DOHH2 (cell line): ENCODE measurements at regions not wholly inside any gene's neighbourhood (a gene's known extent, or its start where the extent isn't known, plus 50 kb on each side); places are given as distances from the start of the nearest gene placed in this dataset.
A peak's percentile ranks its signal among the peaks of the same experiment; 100 is the strongest.

Source experiments
- H3F3A ChIP-seq: fragments of 200-600 bp; sonication (generic), shearing (Covaris generic); 2 replicates; pipeline ENCODE4 v1.6.0; 2016; ENCODE audit warnings: antibody characterized with exemption, mild to moderate bottlenecking; ENCODE audit not compliant: control insufficient read depth, insufficient read depth
- H3K27ac ChIP-seq: fragments of 200-600 bp; sonication (generic); 2 replicates; pipeline ENCODE4 v1.5.1; 2014; ENCODE audit warnings: low read depth, mild to moderate bottlenecking, low read length, moderate library complexity
- H3K27me3 ChIP-seq: fragments of 200-600 bp; sonication (generic); 2 replicates; pipeline ENCODE4 v1.6.1; 2014; ENCODE audit warnings: mild to moderate bottlenecking, low read length, mixed read lengths; ENCODE audit not compliant: control insufficient read depth
- H3K36me3 ChIP-seq: fragments of 200-600 bp; sonication (generic); 2 replicates; pipeline ENCODE4 v1.6.1; 2014; ENCODE audit warnings: mild to moderate bottlenecking, low read length, moderate library complexity, mixed read lengths; ENCODE audit not compliant: control insufficient read depth
- H3K4me1 ChIP-seq: fragments of 200-600 bp; sonication (generic); 2 replicates; pipeline ENCODE4 v1.6.1; 2014; ENCODE audit warnings: mild to moderate bottlenecking, low read length, mixed read lengths; ENCODE audit not compliant: control insufficient read depth
- H3K4me2 ChIP-seq: fragments of 200-600 bp; sonication (generic); 2 replicates; pipeline ENCODE4 v1.6.0; 2014; ENCODE audit warnings: mild to moderate bottlenecking, low read length, moderate library complexity
- H3K4me3 ChIP-seq: fragments of 200-600 bp; sonication (generic); 2 replicates; pipeline ENCODE4 v1.5.1; 2014; ENCODE audit warnings: mild to moderate bottlenecking, low read length, mixed read lengths
- H3K79me2 ChIP-seq: fragments of 200-600 bp; sonication (generic); 2 replicates; pipeline ENCODE4 v1.6.1; 2014; ENCODE audit warnings: mild to moderate bottlenecking, low read length, mixed read lengths; ENCODE audit not compliant: control insufficient read depth
- H3K9me2 ChIP-seq: fragments of 200-600 bp; sonication (generic); replicated peaks from 2 replicates; pipeline ENCODE4 v1.6.1; 2014; ENCODE audit warnings: mild to moderate bottlenecking, low read length, mixed read lengths; ENCODE audit not compliant: control insufficient read depth
- H3K9me3 ChIP-seq: fragments of 200-600 bp; sonication (generic); 2 replicates; pipeline ENCODE4 v1.6.1; 2014; ENCODE audit warnings: antibody characterized with exemption, low read length, mixed read lengths; ENCODE audit not compliant: control insufficient read depth, insufficient read depth
- H4K20me1 ChIP-seq: fragments of 200-600 bp; sonication (generic); 2 replicates; pipeline ENCODE4 v1.6.0; 2014; ENCODE audit warnings: low read depth, mild to moderate bottlenecking, antibody characterized with exemption, low read length, moderate library complexity; ENCODE audit not compliant: control insufficient read depth, insufficient read depth
- EZH2phosphoT487 ChIP-seq: fragments of 200-600 bp; sonication (generic); IDR thresholded peaks from 2 replicates; pipeline ENCODE4 v1.6.1; 2017; ENCODE audit warnings: borderline replicate concordance, mild to moderate bottlenecking, antibody characterized with exemption, low read length, moderate library complexity, mixed read lengths
- TF ChIP-seq, protein P1 (sequence below): fragments of 200-600 bp; sonication (generic); IDR thresholded peaks from one replicate; pipeline ENCODE4 v1.5.1; 2014; ENCODE audit warnings: antibody characterized with exemption, mild to moderate bottlenecking, low read depth, low read length; ENCODE audit not compliant: poor library complexity, severe bottlenecking

- Histone ChIP-seq H3K27me3 (no peaks in the 10 kb centered on the region), H4K20me1 (no peaks in the 10 kb centered on the region), H3F3A (peaks cover 20% of the 10 kb centered on the region), H3K36me3 (no peaks in the 10 kb centered on the region), H3K27ac (no peak overlapping the region), H3K4me3 (peak overlapping the region; percentile 64), H3K9me2 (no peaks in the 10 kb centered on the region), H3K9me3 (no peaks in the 10 kb centered on the region), H3K4me1 (peaks cover 92% of the 10 kb centered on the region), H3K79me2 (no peaks in the 10 kb centered on the region), H3K4me2 (peak overlapping the region; percentile 66)
- TF ChIP-seq EZH2phosphoT487: no peak
- TF ChIP-seq, protein P1, sequence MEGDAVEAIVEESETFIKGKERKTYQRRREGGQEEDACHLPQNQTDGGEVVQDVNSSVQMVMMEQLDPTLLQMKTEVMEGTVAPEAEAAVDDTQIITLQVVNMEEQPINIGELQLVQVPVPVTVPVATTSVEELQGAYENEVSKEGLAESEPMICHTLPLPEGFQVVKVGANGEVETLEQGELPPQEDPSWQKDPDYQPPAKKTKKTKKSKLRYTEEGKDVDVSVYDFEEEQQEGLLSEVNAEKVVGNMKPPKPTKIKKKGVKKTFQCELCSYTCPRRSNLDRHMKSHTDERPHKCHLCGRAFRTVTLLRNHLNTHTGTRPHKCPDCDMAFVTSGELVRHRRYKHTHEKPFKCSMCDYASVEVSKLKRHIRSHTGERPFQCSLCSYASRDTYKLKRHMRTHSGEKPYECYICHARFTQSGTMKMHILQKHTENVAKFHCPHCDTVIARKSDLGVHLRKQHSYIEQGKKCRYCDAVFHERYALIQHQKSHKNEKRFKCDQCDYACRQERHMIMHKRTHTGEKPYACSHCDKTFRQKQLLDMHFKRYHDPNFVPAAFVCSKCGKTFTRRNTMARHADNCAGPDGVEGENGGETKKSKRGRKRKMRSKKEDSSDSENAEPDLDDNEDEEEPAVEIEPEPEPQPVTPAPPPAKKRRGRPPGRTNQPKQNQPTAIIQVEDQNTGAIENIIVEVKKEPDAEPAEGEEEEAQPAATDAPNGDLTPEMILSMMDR: no peak
Observed at GRCh38 chr15:31440754-31441311, 114.2 kb downstream of the KLF13 start.

GRCh38 chr15:31442226-31442625 lies 115.6 kb downstream of the KLF13 start:
- H3K27me3 ChIP-seq: no peaks in the 10 kb centered on the region
- H3K27ac ChIP-seq: no peak overlapping the region
- peaks cover 78% of the 10 kb centered on the region for H3K4me1 ChIP-seq
- no peaks in the 10 kb centered on the region for H3K9me2 ChIP-seq
- H4K20me1 ChIP-seq: no peaks in the 10 kb centered on the region
- TF ChIP-seq, protein P1: no peak
- no peak for TF ChIP-seq EZH2phosphoT487
- no peak overlapping the region for H3K4me3 ChIP-seq
- no peaks in the 10 kb centered on the region for H3K36me3 ChIP-seq
- no peaks in the 10 kb centered on the region for H3K79me2 ChIP-seq
- peaks cover 21% of the 10 kb centered on the region for H3F3A ChIP-seq
- no peaks in the 10 kb centered on the region for H3K9me3 ChIP-seq
- H3K4me2 ChIP-seq: peak overlapping the region; percentile 24; the same call in 1 of the 2 replicates

- Histone ChIP-seq H3K4me2 (peak overlapping the region; percentile 24), H3K27ac (no peak overlapping the region), H3K9me3 (no peaks in the 10 kb centered on the region), H3K36me3 (no peaks in the 10 kb centered on the region), H3K4me3 (peak overlapping the region; percentile 2; the same call in 1 of the 2 replicates), H4K20me1 (no peaks in the 10 kb centered on the region), H3K79me2 (no peaks in the 10 kb centered on the region), H3F3A (peaks cover 21% of the 10 kb centered on the region), H3K4me1 (peaks cover 73% of the 10 kb centered on the region), H3K9me2 (no peaks in the 10 kb centered on the region), H3K27me3 (no peaks in the 10 kb centered on the region)
- TF ChIP-seq, protein P1: peak; percentile 51
- TF ChIP-seq EZH2phosphoT487: no peak
Observed at GRCh38 chr15:31442699-31443111, 116.1 kb downstream of the KLF13 start.
